Thyroid gland (tissue), 4 donors: ENCODE measurements at regions not wholly inside any gene's neighbourhood (a gene's known extent, or its start where the extent isn't known, plus 50 kb on each side); places are given as distances from the start of the nearest gene placed in this dataset.
"Not testable (repeated sequence)": the region's sequence is repeated elsewhere in the genome, so short reads cannot be mapped to it uniquely, and the experiment has no call there.

ENCODE experiments used
- DNase-seq, 2 donors: peaks; one replicate each; pipeline ENCODE4 v3.0.0-alpha.2; 2019
- H3K27ac ChIP-seq, 3 donors: fragments of 200-600 bp; sonication (generic); 1 replicate in 2 of 3; 2 replicates in 1 of 3; pipeline ENCODE4 v1.5.1; 2016 to 2019; ENCODE audit warnings: mild to moderate bottlenecking in 1 of 3, moderate library complexity in 1 of 3
- H3K27me3 ChIP-seq: fragments of 200-600 bp; sonication (generic); one replicate; pipeline ENCODE4 v1.5.1; 2019
- H3K36me3 ChIP-seq, 2 donors: fragments of 200-600 bp; sonication (generic); one replicate each; pipeline ENCODE4 v1.5.1; 2016 to 2019
- H3K4me1 ChIP-seq, 2 donors: fragments of 200-600 bp; sonication (generic); one replicate each; pipeline ENCODE4 v1.5.1; 2017 to 2019
- H3K4me3 ChIP-seq, 3 donors: fragments of 200-600 bp; sonication (generic); replicated peaks in 1 of 3; 1 replicate in 2 of 3; 2 replicates in 1 of 3; pipeline ENCODE4 v1.5.1; 2016; ENCODE audit warnings: mild to moderate bottlenecking in 1 of 3
- H3K9me3 ChIP-seq: fragments of 200-600 bp; sonication (generic); one replicate; pipeline ENCODE4 v1.5.1; 2017
- POLR2A ChIP-seq, 2 donors: fragments of 450-650 bp; IDR thresholded peaks; one replicate each; pipeline ENCODE4 v1.6.1; 2017; ENCODE audit warnings: antibody characterized with exemption in 2 of 2, mild to moderate bottlenecking in 2 of 2, moderate library complexity in 1 of 2
- WGBS, 2 donors: methylation state at CpG; one replicate each; pipeline ENCODE4 v1.1.5; 2017; 5-methylcytosine and 5-hydroxymethylcytosine counted together
- intact Hi-C: fragments of 100-400 bp; cut with DNase I; formaldehyde crosslinking; loops from one replicate; pipeline ENCODE4 v1.15.1; 2023
- TF ChIP-seq, protein P1 (sequence below), 6 experiments: fragments of 200-600 bp in 3 of 6; fragments of 450-650 bp in 3 of 6; sonication (generic) in 3 of 6; IDR thresholded peaks; one replicate each; pipeline ENCODE4 v1.5.1; 2016 to 2019; ENCODE audit warnings: antibody characterized with exemption in 6 of 6, mild to moderate bottlenecking in 2 of 6, inconsistent platforms in 1 of 6, moderate library complexity in 1 of 6

DNA sequence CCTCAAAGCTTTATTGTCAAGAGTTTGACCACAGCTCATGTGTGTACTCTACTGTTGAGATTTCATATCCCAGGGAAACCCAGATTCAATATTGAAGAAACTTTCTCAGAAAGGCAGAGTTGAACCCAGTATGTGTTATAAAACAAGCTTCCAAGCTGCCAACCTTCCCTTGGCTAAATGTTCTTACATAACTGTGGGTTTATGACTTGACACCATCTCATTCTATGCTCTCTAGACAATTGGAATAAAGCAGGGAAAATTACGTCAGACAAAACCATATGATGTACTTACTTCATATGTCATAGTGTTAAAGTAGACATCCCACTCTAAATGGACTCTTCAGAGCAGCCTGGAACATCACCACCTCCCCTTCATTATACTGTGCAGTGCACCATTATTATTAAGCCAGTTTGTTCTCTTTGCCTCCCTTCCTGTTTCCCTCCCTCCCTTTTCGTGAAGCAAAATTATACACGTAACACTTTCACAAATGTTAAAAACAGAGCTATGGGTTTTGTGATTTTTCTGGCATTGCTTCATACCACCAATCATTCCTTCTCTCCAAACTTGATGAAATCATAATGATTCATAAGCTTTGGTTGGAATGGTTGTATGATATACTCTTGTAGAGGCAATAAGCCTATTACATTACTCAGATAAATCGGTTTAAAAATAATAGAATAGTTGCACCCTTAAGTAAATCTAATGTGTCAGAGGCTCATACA, 507.2 kb downstream of the LTN1 start:
- no peaks in the 10 kb centered on the region for H3K9me3 ChIP-seq
- no peaks in the 10 kb centered on the region for H3K4me1 ChIP-seq
- intact Hi-C loops = no loop called here
- no peaks in the 10 kb centered on the region for H3K27me3 ChIP-seq
- H3K27ac ChIP-seq = no peak overlapping the region
- DNase-seq = no peak
- H3K4me3 ChIP-seq = no peak overlapping the region
- WGBS, 2 donors = 83 to 89% methylated on average over 4 of the region's 4 CpGs
- TF ChIP-seq, protein P1, sequence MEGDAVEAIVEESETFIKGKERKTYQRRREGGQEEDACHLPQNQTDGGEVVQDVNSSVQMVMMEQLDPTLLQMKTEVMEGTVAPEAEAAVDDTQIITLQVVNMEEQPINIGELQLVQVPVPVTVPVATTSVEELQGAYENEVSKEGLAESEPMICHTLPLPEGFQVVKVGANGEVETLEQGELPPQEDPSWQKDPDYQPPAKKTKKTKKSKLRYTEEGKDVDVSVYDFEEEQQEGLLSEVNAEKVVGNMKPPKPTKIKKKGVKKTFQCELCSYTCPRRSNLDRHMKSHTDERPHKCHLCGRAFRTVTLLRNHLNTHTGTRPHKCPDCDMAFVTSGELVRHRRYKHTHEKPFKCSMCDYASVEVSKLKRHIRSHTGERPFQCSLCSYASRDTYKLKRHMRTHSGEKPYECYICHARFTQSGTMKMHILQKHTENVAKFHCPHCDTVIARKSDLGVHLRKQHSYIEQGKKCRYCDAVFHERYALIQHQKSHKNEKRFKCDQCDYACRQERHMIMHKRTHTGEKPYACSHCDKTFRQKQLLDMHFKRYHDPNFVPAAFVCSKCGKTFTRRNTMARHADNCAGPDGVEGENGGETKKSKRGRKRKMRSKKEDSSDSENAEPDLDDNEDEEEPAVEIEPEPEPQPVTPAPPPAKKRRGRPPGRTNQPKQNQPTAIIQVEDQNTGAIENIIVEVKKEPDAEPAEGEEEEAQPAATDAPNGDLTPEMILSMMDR (IDR thresholded peaks at IDR 0.05) = no peak
- TF ChIP-seq POLR2A (IDR thresholded peaks at IDR 0.05) = no peak
- H3K36me3 ChIP-seq = no peaks in the 10 kb centered on the region

DNA sequence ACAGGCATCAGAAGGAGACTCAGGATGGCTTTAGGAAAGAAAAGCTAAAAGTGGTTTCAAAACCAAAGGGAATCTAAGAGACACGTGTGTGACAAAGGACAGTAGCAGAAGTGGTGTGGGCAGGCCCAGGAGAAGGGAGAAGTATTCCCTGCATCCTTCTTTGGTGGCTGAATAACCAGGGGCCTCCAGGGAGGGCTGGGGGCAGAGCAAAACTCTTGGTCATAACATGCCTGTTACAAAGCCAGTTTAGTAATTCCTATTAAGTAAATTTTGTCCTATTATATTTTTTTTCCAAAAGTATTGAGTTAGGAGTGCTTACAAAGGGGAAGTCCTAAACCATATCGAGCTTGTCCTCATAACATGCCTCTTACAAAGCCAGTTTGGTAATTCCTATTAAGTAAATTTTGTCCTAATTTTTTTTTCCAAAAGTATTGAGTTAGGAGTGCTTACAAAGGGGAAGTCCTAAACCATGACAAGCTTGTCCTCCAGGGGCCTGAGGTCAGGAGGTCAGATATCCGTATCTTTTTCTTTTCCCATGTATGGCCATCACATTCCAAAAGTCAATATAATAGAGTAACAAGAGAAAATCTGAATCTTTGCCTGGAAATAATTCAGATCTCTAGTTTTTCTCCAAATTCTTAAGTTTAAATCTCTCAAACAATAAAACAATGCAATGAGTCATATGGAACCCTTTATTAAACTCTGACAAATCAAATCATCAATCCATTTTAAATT, 509.2 kb downstream of the LTN1 start:
- TF ChIP-seq POLR2A (IDR thresholded peaks at IDR 0.05) = no peak
- TF ChIP-seq, protein P1 (IDR thresholded peaks at IDR 0.05) = no peak
- Histone ChIP-seq H3K9me3 (no peaks in the 10 kb centered on the region), H3K36me3 (no peaks in the 10 kb centered on the region), H3K27ac (no peak overlapping the region), H3K27me3 (no peaks in the 10 kb centered on the region), H3K4me1 (no peaks in the 10 kb centered on the region), H3K4me3 (no peak overlapping the region)
- WGBS, 2 donors = 62 to 64% methylated on average over 3 of the region's 3 CpGs
- intact Hi-C loops = no loop called here
- DNase-seq = no peak

DNA sequence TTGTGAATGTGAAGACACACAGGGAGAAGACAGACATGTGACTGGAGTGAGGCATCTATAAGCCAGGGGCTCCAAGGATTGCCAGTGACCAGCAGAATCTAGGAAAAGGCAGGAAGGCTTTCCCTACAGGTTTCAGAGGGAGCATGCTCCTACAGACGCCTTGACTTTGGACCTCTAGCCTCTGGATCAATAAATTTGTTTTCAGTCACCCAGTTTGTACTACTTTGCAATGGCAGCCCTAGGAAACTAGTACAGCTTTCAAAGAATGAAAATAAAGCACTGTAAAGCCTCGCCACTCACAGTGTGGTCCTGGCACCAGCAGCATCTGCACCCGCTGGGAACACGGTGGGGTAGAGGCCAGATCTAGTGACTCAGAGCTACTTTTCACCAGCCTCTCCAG, 510.0 kb downstream of the LTN1 start:
- no peaks in the 10 kb centered on the region for H3K9me3 ChIP-seq
- no peak overlapping the region for H3K4me3 ChIP-seq
- H3K4me1 ChIP-seq = no peaks in the 10 kb centered on the region
- intact Hi-C loops = no loop called here
- 91 to 94% methylated on average over 4 of the region's 4 CpGs for WGBS, 2 donors
- H3K27me3 ChIP-seq = no peaks in the 10 kb centered on the region
- no peak for DNase-seq
- H3K36me3 ChIP-seq = no peaks in the 10 kb centered on the region
- no peak for TF ChIP-seq POLR2A (IDR thresholded peaks at IDR 0.05)
- TF ChIP-seq, protein P1 (IDR thresholded peaks at IDR 0.05) = no peak
- no peak overlapping the region for H3K27ac ChIP-seq

DNA sequence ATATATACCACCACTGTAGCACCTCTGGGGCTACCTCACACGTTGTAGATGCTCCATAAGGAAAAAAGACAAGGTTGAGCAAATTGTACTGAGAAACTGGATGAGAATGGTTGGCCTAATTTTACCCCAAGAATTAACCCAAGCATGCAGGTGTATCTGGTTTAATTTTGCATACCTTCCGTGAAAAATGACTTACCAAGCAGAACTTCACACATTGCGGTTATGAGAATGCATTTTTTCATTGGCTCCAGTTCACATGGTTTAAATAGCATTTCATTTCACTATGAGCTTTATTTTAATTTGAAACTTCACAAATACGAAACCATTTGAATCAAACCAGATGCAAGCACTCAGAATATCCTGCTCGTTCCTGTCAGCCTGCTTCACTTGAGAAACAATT, 512.2 kb downstream of the LTN1 start:
- no peaks in the 10 kb centered on the region for H3K4me1 ChIP-seq
- H3K27me3 ChIP-seq = no peaks in the 10 kb centered on the region
- no peak overlapping the region for H3K4me3 ChIP-seq
- H3K27ac ChIP-seq = no peak overlapping the region
- H3K9me3 ChIP-seq = no peaks in the 10 kb centered on the region
- intact Hi-C loops = no loop called here
- no peaks in the 10 kb centered on the region for H3K36me3 ChIP-seq
- TF ChIP-seq POLR2A (IDR thresholded peaks at IDR 0.05) = no peak
- TF ChIP-seq, protein P1 (IDR thresholded peaks at IDR 0.05) = no peak
- 68 to 78% methylated on average over 5 of the region's 5 CpGs for WGBS, 2 donors
- no peak for DNase-seq

DNA sequence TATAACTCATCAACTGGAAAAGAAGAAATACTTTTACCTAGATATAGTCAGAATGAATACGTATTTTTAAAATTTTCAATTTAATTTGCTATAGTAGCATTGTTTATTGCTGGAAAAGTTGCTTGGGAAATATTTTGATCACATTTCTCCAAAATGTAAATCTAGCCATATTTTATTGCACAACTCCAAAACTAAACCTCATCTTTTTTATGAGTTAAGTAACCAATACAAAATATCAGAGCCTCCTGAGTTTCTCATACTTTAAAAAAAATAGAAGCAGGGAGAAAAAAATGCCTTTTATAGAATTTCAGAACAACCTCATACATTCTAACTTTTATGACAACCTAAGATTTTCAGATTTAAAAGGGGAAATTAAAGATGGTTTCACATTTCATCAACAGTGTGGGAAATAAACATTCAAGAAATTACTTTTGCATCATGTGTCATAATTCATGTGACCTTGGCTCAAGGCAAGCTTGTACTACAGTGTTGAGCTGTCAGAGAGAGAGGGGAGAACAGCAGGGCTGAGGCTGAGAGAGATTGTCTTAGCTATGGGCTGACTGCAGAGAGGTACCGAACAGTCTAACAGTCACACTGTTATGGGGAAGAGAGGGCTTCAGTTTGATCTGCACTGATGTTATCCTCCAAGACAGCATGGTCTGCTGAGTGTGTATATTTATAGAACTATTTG, 519.0 kb downstream of the LTN1 start:
- TF ChIP-seq POLR2A (IDR thresholded peaks at IDR 0.05) = no peak
- TF ChIP-seq, protein P1 (IDR thresholded peaks at IDR 0.05) = no peak
- H3K27me3 ChIP-seq = no peaks in the 10 kb centered on the region
- H3K9me3 ChIP-seq = no peaks in the 10 kb centered on the region
- 80 to 84% methylated on average over 2 of the region's 2 CpGs for WGBS, 2 donors
- no peaks in the 10 kb centered on the region for H3K4me1 ChIP-seq
- no peak for DNase-seq
- no peak overlapping the region for H3K27ac ChIP-seq
- intact Hi-C loops = no loop called here
- no peaks in the 10 kb centered on the region for H3K36me3 ChIP-seq
- no peak overlapping the region for H3K4me3 ChIP-seq

DNA sequence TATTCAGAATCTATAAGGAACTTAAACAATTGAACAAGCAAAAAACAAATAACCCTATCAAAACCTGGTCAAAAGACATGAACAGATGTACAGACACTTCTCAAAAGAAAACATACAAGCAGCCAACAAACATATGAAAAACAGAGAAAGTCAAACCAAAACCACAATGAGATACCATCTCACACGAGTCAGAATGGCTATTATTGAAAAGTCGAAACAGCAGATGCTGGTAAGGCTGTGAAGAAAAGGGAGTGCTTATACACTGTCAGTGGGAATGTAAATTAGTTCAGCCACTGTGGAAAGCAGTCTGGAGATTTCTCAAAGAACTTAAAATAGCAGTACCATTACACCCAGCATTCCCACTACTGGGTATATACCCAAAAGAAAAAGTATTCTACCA, 520.1 kb downstream of the LTN1 start:
- H3K4me3 ChIP-seq, H3K9me3 ChIP-seq, H3K27me3 ChIP-seq, H3K27ac ChIP-seq, DNase-seq, H3K4me1 ChIP-seq, H3K36me3 ChIP-seq, intact Hi-C loops: not testable (repeated sequence)
- WGBS, 2 donors = 85 to 87% methylated on average over 2 of the region's 2 CpGs
